HL-60 (cell line): ENCODE measurements at regions not wholly inside any gene's neighbourhood (a gene's known extent, or its start where the extent isn't known, plus 50 kb on each side); places are given as distances from the start of the nearest gene placed in this dataset.

Experiments used
- DNase-seq, 2 experiments: peaks; one replicate each; pipeline ENCODE4 v3.0.0-alpha.2; 2010 to 2020; ENCODE audit warnings: low read depth in 1 of 2, low spot score in 1 of 2
- H3K27ac ChIP-seq: fragments of 250-450 bp; sonication (Bioruptor Pico); replicated peaks from 2 replicates; pipeline ENCODE4 v1.5.1; 2020; ENCODE audit warnings: mild to moderate bottlenecking, moderate library complexity
- H3K27me3 ChIP-seq: fragments of 250-450 bp; sonication (Bioruptor Pico); 2 replicates; pipeline ENCODE4 v1.5.1; 2021; ENCODE audit warnings: mild to moderate bottlenecking, moderate library complexity; ENCODE audit not compliant: insufficient read depth, poor library complexity, severe bottlenecking
- H3K4me3 ChIP-seq: replicated peaks from 2 replicates; pipeline ENCODE4 v1.5.1; 2011; ENCODE audit warnings: mild to moderate bottlenecking, control low read depth, low read length; ENCODE audit not compliant: insufficient read depth
- GABPA ChIP-seq: IDR thresholded peaks from 2 replicates; pipeline ENCODE4 v1.6.1; 2012; ENCODE audit warnings: low read depth
- POLR2AphosphoS5 ChIP-seq: IDR thresholded peaks from 2 replicates; pipeline ENCODE4 v1.6.1; 2012; ENCODE audit warnings: low read depth
- SPI1 ChIP-seq: IDR thresholded peaks from 2 replicates; pipeline ENCODE4 v1.6.1; 2012; ENCODE audit warnings: low read depth, mild to moderate bottlenecking, borderline replicate concordance
- TF ChIP-seq, protein P1 (sequence below): IDR thresholded peaks from 2 replicates; pipeline ENCODE4 v1.6.1; 2012; ENCODE audit warnings: low read depth; ENCODE audit not compliant: insufficient replicate concordance
- TF ChIP-seq, protein P2 (sequence below): IDR thresholded peaks from one replicate; pipeline ENCODE4 v1.5.1; 2011; ENCODE audit warnings: low read length, control low read depth, inconsistent platforms; ENCODE audit not compliant: insufficient read depth

GRCh38 chr4:138412847-138413246 lies 170.7 kb upstream of the SLC7A11 start:
- Histone ChIP-seq H3K27ac (no peak overlapping the region), H3K27me3 (no peaks in the 10 kb centered on the region), H3K4me3 (no peak overlapping the region)
- DNase-seq = no peak
- TF ChIP-seq, protein P1, sequence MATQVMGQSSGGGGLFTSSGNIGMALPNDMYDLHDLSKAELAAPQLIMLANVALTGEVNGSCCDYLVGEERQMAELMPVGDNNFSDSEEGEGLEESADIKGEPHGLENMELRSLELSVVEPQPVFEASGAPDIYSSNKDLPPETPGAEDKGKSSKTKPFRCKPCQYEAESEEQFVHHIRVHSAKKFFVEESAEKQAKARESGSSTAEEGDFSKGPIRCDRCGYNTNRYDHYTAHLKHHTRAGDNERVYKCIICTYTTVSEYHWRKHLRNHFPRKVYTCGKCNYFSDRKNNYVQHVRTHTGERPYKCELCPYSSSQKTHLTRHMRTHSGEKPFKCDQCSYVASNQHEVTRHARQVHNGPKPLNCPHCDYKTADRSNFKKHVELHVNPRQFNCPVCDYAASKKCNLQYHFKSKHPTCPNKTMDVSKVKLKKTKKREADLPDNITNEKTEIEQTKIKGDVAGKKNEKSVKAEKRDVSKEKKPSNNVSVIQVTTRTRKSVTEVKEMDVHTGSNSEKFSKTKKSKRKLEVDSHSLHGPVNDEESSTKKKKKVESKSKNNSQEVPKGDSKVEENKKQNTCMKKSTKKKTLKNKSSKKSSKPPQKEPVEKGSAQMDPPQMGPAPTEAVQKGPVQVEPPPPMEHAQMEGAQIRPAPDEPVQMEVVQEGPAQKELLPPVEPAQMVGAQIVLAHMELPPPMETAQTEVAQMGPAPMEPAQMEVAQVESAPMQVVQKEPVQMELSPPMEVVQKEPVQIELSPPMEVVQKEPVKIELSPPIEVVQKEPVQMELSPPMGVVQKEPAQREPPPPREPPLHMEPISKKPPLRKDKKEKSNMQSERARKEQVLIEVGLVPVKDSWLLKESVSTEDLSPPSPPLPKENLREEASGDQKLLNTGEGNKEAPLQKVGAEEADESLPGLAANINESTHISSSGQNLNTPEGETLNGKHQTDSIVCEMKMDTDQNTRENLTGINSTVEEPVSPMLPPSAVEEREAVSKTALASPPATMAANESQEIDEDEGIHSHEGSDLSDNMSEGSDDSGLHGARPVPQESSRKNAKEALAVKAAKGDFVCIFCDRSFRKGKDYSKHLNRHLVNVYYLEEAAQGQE = no peak
- TF ChIP-seq, protein P2, sequence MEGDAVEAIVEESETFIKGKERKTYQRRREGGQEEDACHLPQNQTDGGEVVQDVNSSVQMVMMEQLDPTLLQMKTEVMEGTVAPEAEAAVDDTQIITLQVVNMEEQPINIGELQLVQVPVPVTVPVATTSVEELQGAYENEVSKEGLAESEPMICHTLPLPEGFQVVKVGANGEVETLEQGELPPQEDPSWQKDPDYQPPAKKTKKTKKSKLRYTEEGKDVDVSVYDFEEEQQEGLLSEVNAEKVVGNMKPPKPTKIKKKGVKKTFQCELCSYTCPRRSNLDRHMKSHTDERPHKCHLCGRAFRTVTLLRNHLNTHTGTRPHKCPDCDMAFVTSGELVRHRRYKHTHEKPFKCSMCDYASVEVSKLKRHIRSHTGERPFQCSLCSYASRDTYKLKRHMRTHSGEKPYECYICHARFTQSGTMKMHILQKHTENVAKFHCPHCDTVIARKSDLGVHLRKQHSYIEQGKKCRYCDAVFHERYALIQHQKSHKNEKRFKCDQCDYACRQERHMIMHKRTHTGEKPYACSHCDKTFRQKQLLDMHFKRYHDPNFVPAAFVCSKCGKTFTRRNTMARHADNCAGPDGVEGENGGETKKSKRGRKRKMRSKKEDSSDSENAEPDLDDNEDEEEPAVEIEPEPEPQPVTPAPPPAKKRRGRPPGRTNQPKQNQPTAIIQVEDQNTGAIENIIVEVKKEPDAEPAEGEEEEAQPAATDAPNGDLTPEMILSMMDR = no peak
- TF ChIP-seq GABPA (no peak), SPI1 (no peak), POLR2AphosphoS5 (no peak)

DNA sequence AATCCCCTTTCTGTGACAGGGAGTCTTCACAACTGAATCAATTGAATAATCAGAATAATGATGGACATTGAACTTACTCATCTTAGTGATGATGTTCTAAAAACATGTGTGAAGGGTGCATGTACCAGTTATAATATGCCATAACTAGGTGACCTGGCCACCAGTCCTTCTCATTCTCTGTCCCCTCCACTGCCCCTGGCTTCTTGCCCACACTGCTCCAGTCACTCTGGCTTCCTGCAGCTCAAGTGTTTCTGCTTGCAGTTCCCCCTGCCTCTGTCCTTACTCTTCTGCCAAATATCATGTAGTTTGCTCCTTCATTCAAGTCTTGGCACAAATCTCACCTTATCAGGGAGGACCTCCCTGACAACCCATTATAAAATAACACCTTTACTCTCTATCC lies 168.1 kb upstream of the SLC7A11 start:
- Histone ChIP-seq H3K4me3 (no peak overlapping the region), H3K27ac (no peak overlapping the region), H3K27me3 (no peaks in the 10 kb centered on the region)
- TF ChIP-seq GABPA (no peak), SPI1 (no peak), POLR2AphosphoS5 (no peak)
- TF ChIP-seq, protein P2 = no peak
- TF ChIP-seq, protein P1 = no peak
- no peak for DNase-seq

- no peak overlapping the region for H3K4me3 ChIP-seq
- no peak for DNase-seq
- no peaks in the 10 kb centered on the region for H3K27me3 ChIP-seq
- TF ChIP-seq POLR2AphosphoS5 (no peak), SPI1 (no peak), GABPA (no peak)
- TF ChIP-seq, protein P1 = no peak
- TF ChIP-seq, protein P2 = no peak
- peak overlapping the region; percentile 95 for H3K27ac ChIP-seq
Measured at GRCh38 chr4:138409670-138410069, 167.5 kb upstream of the SLC7A11 start.
